Mucosa of gallbladder (tissue), 1 donor: ENCODE measurements at regions not wholly inside any gene's neighbourhood (a gene's known extent, or its start where the extent isn't known, plus 50 kb on each side); places are given as distances from the start of the nearest gene placed in this dataset.
A peak's percentile ranks its signal among the peaks of the same experiment; 100 is the strongest.

Source experiments
- DNase-seq: peaks from one replicate; pipeline ENCODE4 v3.0.0-alpha.2; 2020; ENCODE audit warnings: low spot score
- donor health status: DM: no; HTN: no; CAD: no.

DNA sequence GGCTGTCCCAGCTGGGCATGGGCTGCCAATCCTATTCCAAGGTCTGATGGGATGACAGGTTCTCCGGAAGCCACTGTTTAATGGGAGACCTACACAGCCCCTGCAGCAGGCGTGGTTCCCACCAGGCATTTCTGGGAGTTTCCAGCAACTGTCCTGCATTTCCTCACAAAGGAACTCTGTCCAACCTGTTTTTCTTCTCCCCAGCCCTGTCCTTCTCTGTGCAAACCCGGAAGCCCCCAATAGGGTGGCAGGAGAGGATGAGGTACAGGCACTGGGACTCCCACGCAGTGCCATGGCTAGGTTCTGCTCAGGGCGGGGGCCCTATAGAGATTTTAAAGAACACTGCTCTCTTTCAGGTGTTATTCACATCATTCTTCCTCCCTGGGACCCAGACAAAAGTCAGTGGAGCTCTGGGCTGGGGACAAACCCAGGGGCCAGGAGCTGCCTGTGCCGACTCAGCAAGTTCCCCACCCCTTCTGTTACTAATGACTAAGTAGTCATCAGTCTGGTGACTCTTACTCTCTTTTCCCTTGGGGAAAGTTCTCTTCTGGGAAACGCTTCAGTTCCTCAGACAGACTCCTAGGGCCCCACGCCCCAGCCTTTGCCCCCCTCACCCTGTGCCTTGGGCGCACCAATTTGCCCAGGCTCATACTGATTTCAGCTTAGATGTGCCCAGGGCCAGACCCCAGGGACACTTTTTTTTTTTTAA, 97.7 kb downstream of the CD47 start:
- DNase-seq = no peak

DNA sequence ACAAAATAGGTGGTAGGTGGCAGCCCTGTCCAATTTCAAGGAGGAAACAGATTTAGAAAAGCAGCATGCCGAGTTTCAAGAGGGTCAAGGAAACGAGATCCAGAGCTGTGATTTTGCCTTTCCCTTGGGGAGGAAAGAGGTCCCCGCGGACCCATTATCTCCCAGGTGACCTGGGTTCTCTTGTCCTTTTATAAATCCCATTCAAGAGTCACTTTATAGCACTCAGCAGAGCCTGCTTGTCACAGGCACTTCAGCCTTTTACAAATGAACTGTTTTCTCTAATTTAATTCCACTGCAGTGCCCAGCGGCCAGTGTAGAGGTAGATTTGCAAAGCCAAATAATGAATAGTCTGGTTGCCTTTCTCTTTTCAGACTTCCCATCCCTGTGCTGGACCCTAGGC, 99.9 kb downstream of the CD47 start:
- DNase-seq = no peak

GRCh38 chr3:107990433-107990832, 100.4 kb downstream of the CD47 start:
- no peak for DNase-seq

GRCh38 chr3:107989661-107990060, 101.2 kb downstream of the CD47 start:
- no peak for DNase-seq

DNA sequence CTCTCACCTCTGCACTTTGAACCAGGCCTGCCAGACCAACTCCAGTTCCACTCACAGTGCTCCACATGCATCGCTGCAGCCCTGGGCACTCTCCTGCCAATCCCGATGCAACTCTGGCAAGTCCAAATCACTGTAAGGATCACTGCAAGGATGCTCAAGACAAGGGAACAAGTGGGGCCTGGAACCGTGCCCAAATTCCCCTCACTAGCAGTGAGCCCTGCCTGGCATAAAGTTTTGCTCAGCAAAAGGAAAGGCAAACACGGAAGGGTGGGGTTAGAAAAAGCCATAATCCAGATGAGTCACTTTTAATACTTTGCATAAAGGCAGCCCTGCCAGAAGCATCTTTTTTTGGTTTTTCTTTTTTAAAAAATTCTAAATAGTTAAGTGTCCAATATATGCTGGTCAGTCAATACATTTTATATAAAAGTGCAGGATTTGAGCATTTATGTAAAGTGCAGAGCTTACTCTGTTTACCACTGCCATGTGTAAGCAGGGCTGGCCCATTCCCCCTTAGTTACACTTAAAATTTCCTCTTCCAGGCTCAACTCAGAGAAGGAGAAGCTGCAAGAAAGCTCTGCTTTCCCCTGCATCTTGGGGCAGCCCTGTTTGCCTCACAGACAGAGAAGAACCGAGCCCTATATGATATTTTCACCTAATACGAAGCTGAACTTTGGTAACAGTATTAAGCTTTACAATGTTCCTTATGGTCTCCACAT, 102.2 kb downstream of the CD47 start:
- no peak for DNase-seq

DNA sequence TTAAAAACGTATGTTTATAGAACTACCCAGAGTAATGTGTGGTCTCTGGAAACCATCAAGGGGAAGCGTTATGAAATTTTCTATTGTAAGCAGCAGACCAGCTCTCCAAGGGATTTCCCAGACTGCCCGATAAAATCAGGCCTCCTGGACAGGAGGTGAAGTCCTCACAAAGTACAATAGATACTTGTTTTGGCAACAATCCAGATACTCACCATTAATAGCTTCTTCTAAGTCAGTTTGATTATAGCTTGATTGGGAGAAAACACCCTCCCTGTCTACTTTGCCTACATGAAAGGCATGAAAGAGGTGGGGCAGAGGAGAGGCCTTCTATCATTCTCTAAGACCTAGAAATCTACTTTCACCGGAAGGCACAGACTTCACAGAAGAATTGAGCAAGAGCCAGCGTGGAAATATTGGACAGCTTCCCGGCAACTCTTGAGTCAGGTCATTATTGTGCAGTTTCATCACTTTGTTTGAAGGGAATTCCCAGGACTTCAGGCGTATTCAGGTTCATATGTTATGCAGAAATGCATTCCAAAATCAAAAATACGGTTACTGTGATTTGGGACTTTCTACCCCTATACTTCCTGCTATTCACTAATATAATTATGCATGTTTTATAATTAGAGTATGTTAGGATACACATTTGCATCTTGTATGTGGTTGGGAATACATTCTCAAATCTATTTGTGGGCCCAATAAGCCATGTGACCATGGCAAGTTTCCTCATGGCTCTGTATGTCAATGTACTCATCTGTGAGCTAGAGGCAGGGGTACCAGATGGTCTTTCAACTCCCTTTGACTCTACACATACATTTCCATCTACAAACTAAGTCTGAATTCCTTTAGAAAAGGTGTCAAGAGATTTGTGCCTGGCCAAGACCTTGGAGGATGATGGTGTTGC, 103.5 kb downstream of the CD47 start:
- peak; percentile 85 for DNase-seq

DNA sequence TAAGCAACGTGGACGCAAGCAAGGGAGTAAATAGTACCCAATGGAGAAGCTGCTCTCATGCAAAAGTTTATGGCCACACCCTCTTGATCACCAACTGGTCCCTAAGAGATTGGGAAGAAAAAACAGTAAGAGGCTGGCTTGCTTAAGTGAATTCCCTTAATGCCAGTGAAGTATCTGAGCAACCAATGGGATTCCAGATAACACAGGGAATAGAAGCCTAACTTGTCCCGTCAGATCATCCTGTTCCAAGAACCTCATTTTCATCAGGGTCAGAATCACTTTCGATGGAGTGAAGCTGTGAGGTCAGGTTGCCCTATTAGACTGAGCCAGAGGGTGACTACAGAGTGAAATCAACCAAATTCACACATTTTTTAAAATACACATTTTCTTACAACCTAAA, 104.3 kb downstream of the CD47 start:
- no peak for DNase-seq

GRCh38 chr3:107985496-107985895, 105.3 kb downstream of the CD47 start:
- DNase-seq = no peak

- no peak for DNase-seq
These were observed 107.6 kb downstream of the CD47 start for GRCh38 chr3:107983247-107983646.

- DNase-seq = no peak
These were observed 108.7 kb downstream of the CD47 start for GRCh38 chr3:107982165-107982564.

- DNase-seq = peak; percentile 30
These were observed 109.2 kb downstream of the CD47 start for GRCh38 chr3:107981471-107982111.

- no peak for DNase-seq
These were observed 111.3 kb downstream of the CD47 start for GRCh38 chr3:107979538-107979937.

GRCh38 chr3:107978131-107979055, 112.4 kb downstream of the CD47 start:
- DNase-seq = no peak

GRCh38 chr3:107977221-107978130, 113.4 kb downstream of the CD47 start:
- no peak for DNase-seq

DNA sequence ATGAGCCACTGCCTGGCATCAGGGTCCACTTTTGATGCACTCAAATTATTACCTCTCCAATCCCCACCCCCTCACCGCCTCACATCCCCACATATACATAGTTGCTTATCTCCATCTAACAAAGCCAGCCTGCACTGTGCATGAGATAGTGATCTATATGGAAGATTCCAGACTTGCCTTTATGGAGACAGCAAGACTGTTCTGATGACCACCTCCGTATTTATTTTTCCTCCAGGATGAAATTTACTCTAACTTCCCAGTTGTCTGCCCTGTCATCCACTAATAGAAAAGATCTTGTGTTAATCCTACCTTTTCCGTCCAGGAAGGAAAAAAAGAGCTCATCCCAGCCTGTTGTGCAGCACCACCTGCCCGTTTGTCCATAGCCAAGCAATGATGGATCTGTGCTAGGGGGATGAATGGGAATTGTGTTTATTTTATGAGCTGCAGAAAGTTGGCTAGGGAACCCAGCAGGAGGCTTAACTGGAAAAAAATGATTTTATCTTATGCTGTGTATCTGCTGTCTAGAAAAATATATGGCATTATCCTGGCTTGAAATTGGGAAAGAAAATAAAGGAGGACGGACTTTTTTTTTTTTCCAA, 114.5 kb downstream of the CD47 start:
- DNase-seq = no peak

- DNase-seq = no peak
These were observed 115.2 kb downstream of the CD47 start for GRCh38 chr3:107975529-107976201.

GRCh38 chr3:107973961-107974360, 116.9 kb downstream of the CD47 start:
- DNase-seq = no peak

- DNase-seq = no peak
These were observed 117.7 kb downstream of the CD47 start for GRCh38 chr3:107973152-107973551.
